PC-3 (cell line): ENCODE measurements at regions not wholly inside any gene's neighbourhood (a gene's known extent, or its start where the extent isn't known, plus 50 kb on each side); places are given as distances from the start of the nearest gene placed in this dataset.

ENCODE experiments used
- ATAC-seq: fragments of 200-7000 bp; cut with Tn5 transposase; 2 replicates; pipeline ENCODE4 v1.9.1; 2020; ENCODE audit warnings: mild to moderate bottlenecking, moderate library complexity
- BruUV-seq: library from RNA; stranded (reverse); fragments of 400-500 nt; replicated peaks from 2 replicates; lab custom pipeline; 2021; lab: Mats Ljungman, UMichigan
- CTCF ChIA-PET: fragments of 300-600 bp; sonication (Branson Sonifier 250); formaldehyde crosslinking; loops from one replicate; lab custom pipeline; 2022; ENCODE audit warnings: antibody characterized with exemption; lab: Charles Lee
- POLR2A ChIA-PET: fragments of 300-600 bp; sonication (Branson Sonifier 250); formaldehyde crosslinking; loops from one replicate; lab custom pipeline; 2022; ENCODE audit warnings: antibody characterized with exemption; ENCODE audit not compliant: unreplicated experiment; lab: Charles Lee
- DNase-seq: peaks from one replicate; pipeline ENCODE4 v3.0.0-alpha.2; 2015
- H2AFZ ChIP-seq: fragments of 300-600 bp; sonication (generic); 2 replicates; pipeline ENCODE4 v1.6.0; 2016; ENCODE audit warnings: antibody characterized with exemption, low read length
- H3F3A ChIP-seq: fragments of 300-600 bp; sonication (generic); one replicate; pipeline ENCODE4 v1.6.0; 2017; ENCODE audit warnings: antibody characterized with exemption, low read length, control low read depth, mild to moderate bottlenecking; ENCODE audit not compliant: unreplicated experiment
- H3K27ac ChIP-seq: fragments of 300-600 bp; sonication (generic); 2 replicates; pipeline ENCODE4 v1.5.1; 2016; ENCODE audit warnings: mild to moderate bottlenecking, low read length
- H3K27me3 ChIP-seq: fragments of 300-600 bp; sonication (generic); 2 replicates; pipeline ENCODE4 v1.6.1; 2016; ENCODE audit warnings: low read length, mixed read lengths
- H3K36me3 ChIP-seq: fragments of 300-600 bp; sonication (generic); 2 replicates; pipeline ENCODE4 v1.6.1; 2016; ENCODE audit warnings: low read depth, mixed run types, low read length, mixed read lengths
- H3K4me1 ChIP-seq: fragments of 300-600 bp; sonication (generic); 2 replicates; pipeline ENCODE4 v1.5.1; 2016; ENCODE audit warnings: low read length; ENCODE audit not compliant: insufficient read depth
- H3K4me2 ChIP-seq: fragments of 300-600 bp; sonication (generic); 2 replicates; pipeline ENCODE4 v1.6.0; 2016; ENCODE audit warnings: low read length
- H3K4me3 ChIP-seq: fragments of 300-600 bp; sonication (generic); 2 replicates; pipeline ENCODE4 v1.5.1; 2016; ENCODE audit warnings: mild to moderate bottlenecking, low read length, mixed read lengths
- H3K79me2 ChIP-seq: fragments of 300-600 bp; sonication (generic); 2 replicates; pipeline ENCODE4 v1.6.1; 2017; ENCODE audit warnings: low read length, mixed read lengths
- H3K9ac ChIP-seq: fragments of 300-600 bp; sonication (generic); 2 replicates; pipeline ENCODE4 v1.6.0; 2016; ENCODE audit warnings: mild to moderate bottlenecking, low read length
- H3K9me2 ChIP-seq: fragments of 300-600 bp; sonication (generic); replicated peaks from 2 replicates; pipeline ENCODE4 v1.6.1; 2016; ENCODE audit warnings: mixed run types, low read length, mixed read lengths
- H3K9me3 ChIP-seq: fragments of 300-600 bp; sonication (generic); 2 replicates; pipeline ENCODE4 v1.6.1; 2016; ENCODE audit warnings: low read length, mixed read lengths
- H4K20me1 ChIP-seq: fragments of 300-600 bp; sonication (generic); 2 replicates; pipeline ENCODE4 v1.6.1; 2016; ENCODE audit warnings: low read length, mixed read lengths
- CTCF ChIP-seq: fragments of 300-600 bp; sonication (generic); conservative IDR thresholded peaks from 2 replicates; pipeline ENCODE4 v1.5.1; 2017; ENCODE audit warnings: antibody characterized with exemption, low read depth, mild to moderate bottlenecking, low read length
- EZH2 ChIP-seq: fragments of 300-600 bp; sonication (generic); IDR thresholded peaks from one replicate; pipeline ENCODE4 v1.6.1; 2017; ENCODE audit warnings: antibody characterized with exemption, mild to moderate bottlenecking, low read length; ENCODE audit not compliant: unreplicated experiment
- EZH2phosphoT487 ChIP-seq: fragments of 300-600 bp; sonication (generic); IDR thresholded peaks from 2 replicates; pipeline ENCODE4 v1.6.1; 2018; ENCODE audit warnings: mild to moderate bottlenecking, antibody characterized with exemption, low read length, borderline replicate concordance
- intact Hi-C: fragments of 100-400 bp; cut with micrococcal nuclease; formaldehyde crosslinking; loops from 2 replicates; pipeline ENCODE4 v1.9.0; 2023

GRCh38 chr1:187054862-187055757 is 226.4 kb downstream of the PLA2G4A start:
- H3K79me2 ChIP-seq, result no peaks in the 10 kb centered on the region
- ChIA-PET CTCF (no interaction called here), POLR2A (no interaction called here)
- H4K20me1 ChIP-seq, result no peaks in the 10 kb centered on the region
- H3K4me1 ChIP-seq, result peaks cover 4% of the 10 kb centered on the region; the same call in 1 of the 2 replicates
- H3K36me3 ChIP-seq, result no peaks in the 10 kb centered on the region
- TF ChIP-seq EZH2, result no peak
- TF ChIP-seq CTCF, result no peak
- no peak for TF ChIP-seq EZH2phosphoT487
- no peak overlapping the region for H3K27ac ChIP-seq
- no peaks in the 10 kb centered on the region for H3K9me3 ChIP-seq
- H3K4me2 ChIP-seq, result no peak overlapping the region
- no TSS peak for BruUV-seq
- no peak overlapping the region for H3K4me3 ChIP-seq
- no peaks in the 10 kb centered on the region for H3F3A ChIP-seq
- 0 out of 2 replicates have a peak overlapping the region, but pooled peaks have one; percentile 34 for H2AFZ ChIP-seq
- ATAC-seq, result no peak
- H3K27me3 ChIP-seq, result no peaks in the 10 kb centered on the region
- H3K9me2 ChIP-seq, result no peaks in the 10 kb centered on the region
- H3K9ac ChIP-seq, result no peak overlapping the region
- DNase-seq, result peak; percentile 44
- intact Hi-C loops, result loop anchor here (10.0 kb wide), 1 partner anchor 360 kb away; no protein-coding TSS in a partner anchor

DNA sequence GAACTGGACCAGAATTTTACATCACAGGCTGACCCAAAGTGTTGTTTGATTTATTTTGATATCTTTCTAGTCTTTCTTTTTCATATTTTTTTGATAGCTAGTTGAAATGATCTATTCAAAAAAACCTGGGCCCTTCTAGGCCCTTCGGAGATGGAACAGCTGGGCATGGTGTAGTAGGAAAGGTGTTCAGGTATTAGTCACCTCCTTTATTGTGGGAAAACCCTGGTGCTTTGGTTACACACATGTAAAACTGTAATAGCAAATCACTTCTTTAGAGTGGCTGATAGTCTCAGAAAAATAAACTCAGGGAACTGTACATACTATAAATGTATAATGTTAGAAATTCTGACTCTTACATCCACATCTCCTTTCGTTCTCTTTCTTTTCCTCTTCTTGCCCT is 234.5 kb downstream of the PLA2G4A start:
- BruUV-seq, result no TSS peak
- TF ChIP-seq EZH2, result no peak
- TF ChIP-seq EZH2phosphoT487, result no peak
- no peak for TF ChIP-seq CTCF
- intact Hi-C loops, result no loop called here
- no peaks in the 10 kb centered on the region for H3K9me2 ChIP-seq
- no peak overlapping the region for H2AFZ ChIP-seq
- H3K79me2 ChIP-seq, result no peaks in the 10 kb centered on the region
- no peaks in the 10 kb centered on the region for H3K36me3 ChIP-seq
- DNase-seq (no peak), ATAC-seq (no peak)
- H3K9ac ChIP-seq, result no peak overlapping the region
- H3F3A ChIP-seq, result no peaks in the 10 kb centered on the region
- H3K27me3 ChIP-seq, result no peaks in the 10 kb centered on the region
- ChIA-PET CTCF (no interaction called here), POLR2A (no interaction called here)
- H3K4me3 ChIP-seq, result no peak overlapping the region
- H3K9me3 ChIP-seq, result no peaks in the 10 kb centered on the region
- H4K20me1 ChIP-seq, result no peaks in the 10 kb centered on the region
- no peak overlapping the region for H3K4me2 ChIP-seq
- no peaks in the 10 kb centered on the region for H3K4me1 ChIP-seq
- H3K27ac ChIP-seq, result no peak overlapping the region

GRCh38 chr1:187067160-187067559 is 238.4 kb downstream of the PLA2G4A start:
- H3K27ac ChIP-seq, result no peak overlapping the region
- no peaks in the 10 kb centered on the region for H3K9me3 ChIP-seq
- no peaks in the 10 kb centered on the region for H4K20me1 ChIP-seq
- H3K79me2 ChIP-seq, result no peaks in the 10 kb centered on the region
- DNase-seq (peak; percentile 8), ATAC-seq (no peak)
- intact Hi-C loops, result no loop called here
- no peaks in the 10 kb centered on the region for H3K27me3 ChIP-seq
- no peaks in the 10 kb centered on the region for H3K9me2 ChIP-seq
- no peak overlapping the region for H3K9ac ChIP-seq
- H2AFZ ChIP-seq, result no peak overlapping the region
- H3F3A ChIP-seq, result no peaks in the 10 kb centered on the region
- no peaks in the 10 kb centered on the region for H3K36me3 ChIP-seq
- no peak for TF ChIP-seq EZH2phosphoT487
- no peak for TF ChIP-seq EZH2
- no peak for TF ChIP-seq CTCF
- H3K4me1 ChIP-seq, result peaks cover 12% of the 10 kb centered on the region; the same call in 1 of the 2 replicates
- no peak overlapping the region for H3K4me2 ChIP-seq
- CTCF ChIA-PET, result no interaction called here
- POLR2A ChIA-PET, result no interaction called here
- no TSS peak for BruUV-seq
- no peak overlapping the region for H3K4me3 ChIP-seq
